GM19328 (cell line): ENCODE measurements at regions not wholly inside any gene's neighbourhood (a gene's known extent, or its start where the extent isn't known, plus 50 kb on each side); places are given as distances from the start of the nearest gene placed in this dataset.

ENCODE experiments used
- ATAC-seq: cut with Tn5 transposase; IDR thresholded peaks from one replicate; pipeline ENCODE4 v1.9.1; 2021; ENCODE audit warnings: mild to moderate bottlenecking, moderate library complexity; ENCODE audit not compliant: unreplicated experiment

DNA sequence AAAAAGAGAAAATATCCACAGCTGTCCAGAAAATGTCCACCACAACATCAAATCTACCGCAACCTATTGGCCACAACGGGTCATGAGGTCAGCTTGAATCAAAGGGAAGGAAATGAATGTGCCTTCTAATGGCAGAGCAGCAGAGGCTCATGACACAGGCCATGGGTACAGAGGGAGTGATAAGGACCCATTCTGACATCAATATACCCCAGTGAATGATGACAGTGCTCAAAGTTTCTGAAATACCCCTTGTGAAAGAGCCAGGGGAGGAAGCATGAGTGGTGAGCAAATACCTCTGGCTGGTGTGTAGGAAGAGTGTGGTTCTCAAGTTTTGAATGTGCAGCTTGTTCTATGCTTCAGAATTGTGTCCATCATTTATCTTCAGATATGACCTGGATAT is 348.2 kb downstream of the IRX1 start:
- no peak for ATAC-seq

DNA sequence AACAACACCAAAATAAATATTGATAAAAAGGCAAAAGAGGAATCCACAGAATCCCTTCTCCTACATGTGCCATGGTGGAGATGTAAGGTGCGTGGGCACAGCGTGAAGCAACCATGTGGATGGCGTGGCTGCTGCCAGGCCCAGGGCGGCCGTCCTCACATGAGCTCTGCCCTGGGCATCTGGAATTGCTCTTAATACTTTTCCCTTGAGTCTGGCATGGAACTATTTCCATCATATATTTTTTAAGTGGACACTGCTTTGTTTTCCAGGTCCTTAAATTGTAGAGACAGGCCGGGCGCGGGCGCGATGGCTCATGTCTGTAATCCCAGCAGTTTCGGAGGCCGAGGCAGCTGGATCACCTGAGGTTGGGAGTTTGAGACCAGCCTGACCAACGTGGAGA is 349.3 kb downstream of the IRX1 start:
- ATAC-seq, result no peak

DNA sequence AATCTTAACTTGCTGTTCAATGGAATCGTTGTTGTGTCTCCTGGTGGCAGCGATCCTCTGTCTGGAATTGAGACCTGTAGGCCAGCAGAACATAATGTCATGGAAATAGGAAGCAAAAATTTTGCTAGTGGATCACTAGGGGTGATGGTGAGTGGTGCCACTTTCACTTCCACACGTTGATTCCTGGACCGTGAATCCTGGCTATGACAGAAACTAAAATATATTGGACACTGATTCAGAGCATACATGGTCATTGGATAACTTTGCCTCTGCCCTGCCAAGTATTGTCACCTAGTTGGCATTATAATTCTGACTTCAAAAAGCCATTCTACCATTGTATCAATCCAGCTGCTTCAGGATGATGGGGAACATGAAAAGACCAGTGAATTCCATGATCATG is 353.2 kb downstream of the IRX1 start:
- ATAC-seq, result no peak

DNA sequence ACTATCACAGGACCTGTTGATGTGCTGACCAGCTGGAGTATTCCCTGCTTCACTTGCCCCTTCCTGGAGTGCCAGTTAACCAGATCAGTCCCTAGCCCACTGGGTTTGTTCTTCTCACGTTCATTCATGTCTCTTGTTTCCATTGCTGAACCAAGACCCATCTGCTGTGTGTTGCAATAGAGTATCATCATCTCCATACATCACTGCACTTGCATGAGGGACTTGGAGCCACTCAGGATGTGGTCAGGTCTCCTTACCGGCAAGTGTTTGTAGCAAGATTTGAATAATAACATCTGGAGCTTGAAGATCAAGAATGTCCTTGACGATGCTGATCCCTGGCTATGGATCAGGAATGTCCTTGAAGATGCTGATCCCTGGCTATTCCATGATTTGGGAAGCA is 358.6 kb downstream of the IRX1 start:
- no peak for ATAC-seq

DNA sequence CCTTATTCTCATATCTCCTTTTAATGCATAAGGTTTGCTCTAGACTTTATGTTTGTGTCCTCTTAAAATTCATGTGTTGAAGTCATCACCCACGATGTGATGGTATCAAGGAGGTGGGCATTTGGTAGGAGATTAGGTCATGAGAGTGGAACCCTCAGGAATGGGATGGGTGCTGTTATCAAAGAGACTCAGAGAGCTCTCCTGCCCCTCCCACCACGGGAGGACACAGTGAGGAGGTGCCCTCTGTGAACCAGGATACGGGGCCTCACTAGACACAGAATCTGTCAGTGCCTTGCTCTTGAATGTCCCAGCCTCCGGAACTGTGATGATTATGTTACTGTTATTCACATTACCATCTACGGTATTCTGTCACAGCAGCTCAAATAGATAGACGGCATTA is 359.0 kb downstream of the IRX1 start:
- ATAC-seq, result no peak

DNA sequence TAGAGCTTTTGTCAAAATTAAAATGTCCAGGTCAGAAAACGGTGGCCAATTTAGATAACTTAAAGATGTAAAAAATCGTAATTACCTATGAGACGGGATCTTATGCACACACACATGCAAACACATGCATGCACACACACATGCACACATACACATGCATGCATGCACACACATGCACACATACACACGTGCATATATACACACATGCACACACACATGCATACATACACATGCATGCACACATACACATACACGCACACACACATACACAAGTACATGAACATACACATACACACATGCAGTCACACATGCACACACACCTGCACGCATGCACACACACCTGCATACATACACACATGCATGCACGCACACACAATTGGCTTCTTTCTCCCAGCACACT is 362.0 kb downstream of the IRX1 start:
- ATAC-seq, result no peak

DNA sequence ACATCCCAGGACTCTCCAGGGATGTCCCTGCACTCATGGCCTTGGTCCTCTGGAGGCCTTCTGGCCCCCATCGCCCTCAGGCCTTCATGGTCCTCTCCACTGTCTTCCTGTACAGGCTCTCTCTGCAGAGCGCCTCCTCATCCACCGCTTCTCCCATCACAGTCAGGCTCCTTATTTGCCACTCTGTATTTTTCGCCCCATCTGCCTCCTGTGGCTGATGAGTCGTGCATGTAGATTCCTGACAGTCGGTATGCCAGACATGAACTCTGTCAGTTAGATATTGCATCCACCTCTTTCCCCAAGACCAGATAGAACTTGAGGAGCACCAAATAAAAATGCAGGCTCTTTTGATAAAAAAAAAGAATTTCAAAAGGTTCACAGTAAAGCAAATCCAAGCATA is 362.8 kb downstream of the IRX1 start:
- ATAC-seq, result no peak

DNA sequence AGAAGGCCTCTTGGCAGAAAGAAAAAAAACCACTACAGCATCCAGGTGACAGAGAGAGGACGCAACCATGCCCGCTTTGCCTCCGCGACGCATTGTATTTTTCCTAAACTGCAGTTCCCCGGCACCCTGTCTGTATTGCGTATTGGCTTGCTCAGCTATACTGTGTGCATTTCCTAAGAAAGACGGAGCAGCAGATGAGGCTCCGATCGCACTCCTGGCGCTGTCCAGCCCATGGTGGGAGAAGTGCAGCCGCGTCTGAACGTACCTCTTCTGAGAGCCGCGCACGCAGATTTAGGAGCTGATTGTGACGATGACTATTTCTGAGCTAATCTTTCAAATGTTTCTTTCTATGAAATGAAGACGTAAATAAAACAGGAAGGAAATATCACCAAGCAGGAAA is 366.5 kb downstream of the IRX1 start:
- no peak for ATAC-seq

DNA sequence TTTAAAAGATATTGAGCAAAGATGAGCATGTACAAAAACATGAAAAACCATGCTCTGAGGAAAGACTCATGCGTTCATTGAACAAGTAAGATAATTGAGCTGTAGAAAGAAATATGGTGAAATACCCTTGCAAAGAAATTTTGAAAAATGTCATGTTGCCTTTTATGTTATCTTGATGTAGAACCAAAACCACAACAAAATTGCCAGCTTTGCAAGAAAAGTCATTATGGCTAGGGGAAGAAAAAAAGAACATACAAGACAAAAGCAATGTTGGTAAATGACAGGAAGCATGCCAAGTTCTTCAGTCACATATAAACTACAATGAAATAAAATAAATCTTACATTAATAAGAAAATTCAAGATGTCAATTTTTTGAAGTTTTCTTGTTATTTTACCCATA is 368.0 kb downstream of the IRX1 start:
- no peak for ATAC-seq

DNA sequence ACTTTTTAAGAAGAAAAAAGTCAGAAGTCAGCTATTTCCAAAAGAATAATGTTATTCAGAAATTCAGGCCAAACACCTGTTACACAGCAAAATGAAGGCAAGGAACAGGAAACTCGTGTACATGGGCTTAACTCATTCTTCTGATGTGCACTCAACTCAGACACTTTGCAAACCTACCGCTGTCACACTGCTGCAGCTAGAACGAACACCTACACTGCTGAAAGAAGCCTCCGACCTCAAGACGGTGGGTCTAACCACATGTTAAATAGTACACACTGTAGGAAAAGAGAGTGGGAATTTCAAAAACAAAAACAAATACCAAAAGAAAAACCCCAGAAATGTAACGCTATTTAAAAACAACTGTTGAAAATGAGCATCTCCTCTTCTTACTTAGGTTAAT is 384.5 kb downstream of the IRX1 start:
- ATAC-seq, result no peak

DNA sequence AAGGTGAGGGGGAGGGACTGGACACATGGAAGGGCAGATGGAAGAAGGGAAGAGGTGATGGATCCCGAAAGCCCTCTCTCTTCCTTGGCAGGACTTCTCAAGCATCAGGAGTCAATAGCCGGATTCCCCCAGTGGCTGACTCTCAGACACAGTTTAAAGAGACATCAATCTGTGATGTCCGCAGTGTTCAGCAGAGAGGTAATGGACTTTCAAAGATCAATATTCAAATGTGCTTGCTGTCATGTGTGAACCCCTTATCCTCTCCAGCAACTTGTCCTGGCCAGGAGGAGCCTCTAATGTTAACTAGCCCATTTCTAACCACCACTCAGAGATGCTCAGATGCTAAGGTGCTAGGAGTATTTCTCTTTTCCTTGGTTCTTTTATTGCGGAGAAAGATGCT is 392.2 kb downstream of the IRX1 start:
- no peak for ATAC-seq

DNA sequence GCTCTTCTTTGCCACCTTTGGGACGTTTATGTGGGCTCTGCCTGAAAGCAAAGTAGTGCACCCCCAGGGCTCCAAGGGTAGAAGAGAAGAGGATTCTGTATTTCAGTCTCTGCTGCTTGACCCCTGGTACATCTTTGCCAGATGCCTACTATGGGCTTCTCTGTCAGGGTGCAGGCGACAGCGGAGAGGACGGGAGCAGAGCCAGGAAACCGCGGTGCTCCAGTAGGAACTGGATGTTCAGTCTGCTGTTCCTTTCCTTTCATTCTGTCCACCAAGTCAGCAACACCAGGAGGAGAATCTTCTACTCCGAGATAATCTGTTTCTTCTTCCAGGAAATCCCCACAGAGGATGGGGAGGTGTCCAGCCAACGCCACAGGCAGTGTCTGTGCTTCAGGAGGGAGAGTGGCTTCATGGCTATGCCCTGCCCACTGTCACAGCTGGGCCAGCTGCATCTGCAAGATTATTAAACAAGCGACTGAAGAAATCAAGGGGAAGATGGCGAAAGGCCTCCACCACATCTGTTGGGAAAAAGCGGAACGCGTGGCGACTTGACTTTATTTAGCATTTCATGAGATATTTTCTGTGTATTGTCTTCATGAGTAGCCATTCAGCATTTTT is 398.3 kb downstream of the IRX1 start:
- ATAC-seq, result no peak

DNA sequence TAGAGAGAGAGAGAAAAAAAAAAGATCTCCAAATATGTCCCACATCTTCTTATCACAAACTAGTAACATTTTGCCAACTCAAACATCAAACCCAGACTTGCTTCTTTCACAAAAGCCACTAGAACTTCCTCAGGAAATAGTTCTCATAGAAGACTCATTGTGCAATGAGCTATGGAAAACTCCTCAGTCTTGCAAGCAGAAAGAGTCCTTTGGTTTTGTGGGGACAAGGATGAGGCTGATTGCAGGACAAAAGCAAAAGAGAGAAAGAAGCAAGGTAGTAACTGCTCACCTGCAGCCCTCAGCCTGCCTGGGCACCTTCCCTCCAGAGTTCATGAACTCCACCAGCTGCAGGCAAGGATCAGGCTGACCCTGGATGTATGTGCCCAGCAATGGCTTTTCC is 399.0 kb downstream of the IRX1 start:
- ATAC-seq, result no peak

DNA sequence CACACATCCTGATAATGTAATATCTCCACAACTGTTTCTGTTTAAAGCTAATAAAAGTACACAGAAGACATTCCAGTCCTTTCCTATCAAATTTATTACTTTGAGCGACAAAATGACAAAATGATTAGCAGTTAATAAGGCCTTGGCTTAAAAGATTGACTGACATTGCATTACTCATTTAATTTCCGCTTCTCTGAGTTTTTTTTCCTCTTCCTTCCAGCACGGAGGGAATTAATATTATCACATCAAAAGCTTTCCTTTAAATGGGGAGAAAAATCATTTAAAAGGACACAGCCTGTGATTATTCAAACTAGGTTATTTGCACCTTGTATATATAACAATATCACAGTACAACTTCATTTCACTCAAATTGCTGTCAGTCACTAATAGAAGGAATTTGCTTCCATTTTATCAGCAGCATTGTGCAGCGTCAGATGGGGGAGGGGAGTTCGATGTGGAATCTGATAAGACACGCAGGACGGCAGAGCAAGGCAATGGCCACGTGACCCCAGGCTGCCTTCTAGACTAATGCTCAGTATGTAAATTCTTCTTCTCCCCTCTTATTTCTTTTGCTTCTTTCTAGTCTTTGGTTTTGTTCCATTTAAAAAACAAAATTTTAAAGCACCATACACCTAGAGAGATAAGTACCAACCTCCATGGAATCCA is 400.5 kb downstream of the IRX1 start:
- ATAC-seq, result no peak

DNA sequence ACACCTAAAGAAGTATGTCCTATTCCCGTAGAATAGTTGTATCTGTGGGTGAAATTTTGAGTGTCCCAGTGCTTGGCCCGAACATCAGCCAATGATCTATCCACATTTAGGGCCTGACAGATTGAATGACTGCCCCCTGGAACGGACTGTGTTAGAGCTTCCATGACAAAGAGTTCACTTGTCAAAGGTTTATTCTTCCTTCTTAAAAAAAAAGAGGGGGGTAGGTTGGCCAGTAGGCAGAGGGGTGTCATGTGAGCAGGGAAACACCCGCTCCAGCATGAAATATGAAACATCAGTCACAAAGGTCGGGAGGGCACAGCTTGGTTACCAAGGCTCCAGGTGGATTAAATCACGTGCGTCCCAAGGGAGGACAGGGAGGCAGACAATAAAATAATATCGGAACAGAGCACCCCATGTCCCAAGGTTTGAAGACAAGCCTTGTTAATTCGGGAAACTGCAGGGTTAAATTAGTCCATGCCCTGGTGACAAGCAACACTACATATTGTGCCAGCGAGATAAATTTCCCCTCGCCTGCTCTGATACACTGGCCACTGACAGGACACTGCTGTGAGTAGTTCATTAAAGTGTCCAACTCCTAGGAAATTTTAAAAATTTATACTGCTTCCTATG is 401.2 kb downstream of the IRX1 start:
- no peak for ATAC-seq

DNA sequence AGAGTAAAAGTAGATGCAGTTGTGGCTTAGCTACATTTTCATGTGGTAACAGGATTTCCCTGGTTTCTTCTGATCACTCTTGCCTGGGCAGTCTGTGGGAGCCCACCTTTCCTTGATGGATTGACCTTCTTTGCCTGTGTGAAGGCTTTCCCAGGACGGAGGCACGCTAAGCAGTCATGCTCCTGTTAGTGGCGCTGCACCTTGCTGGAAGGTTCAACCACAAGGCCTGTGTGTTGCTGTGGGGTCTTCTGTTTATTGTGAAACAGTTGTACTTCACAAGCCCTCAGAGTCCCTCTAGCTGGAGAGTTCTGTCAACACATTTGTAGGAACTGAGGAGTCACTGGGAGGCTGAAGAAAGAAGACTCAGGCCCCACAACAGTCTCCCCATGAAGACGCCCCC is 402.0 kb downstream of the IRX1 start:
- ATAC-seq, result no peak

DNA sequence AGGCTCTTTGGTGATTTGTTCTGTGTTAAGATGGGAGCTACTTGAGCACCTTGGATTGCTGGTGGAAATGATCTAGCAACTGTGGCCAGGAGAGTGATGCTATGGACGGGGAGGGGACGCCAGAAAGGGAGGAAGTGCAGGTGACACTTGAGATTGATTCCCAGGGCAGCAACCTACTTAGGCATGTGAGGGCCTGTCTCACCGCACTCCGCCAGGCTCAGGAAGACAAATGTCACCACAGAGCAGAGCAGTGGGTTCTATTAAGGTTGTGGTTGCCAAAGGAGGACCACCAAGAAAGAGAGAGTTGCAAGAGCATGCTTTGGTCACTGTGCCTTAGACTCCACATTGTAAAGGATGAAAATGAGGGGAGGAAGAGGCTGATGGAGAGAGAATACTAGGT is 404.3 kb downstream of the IRX1 start:
- no peak for ATAC-seq

DNA sequence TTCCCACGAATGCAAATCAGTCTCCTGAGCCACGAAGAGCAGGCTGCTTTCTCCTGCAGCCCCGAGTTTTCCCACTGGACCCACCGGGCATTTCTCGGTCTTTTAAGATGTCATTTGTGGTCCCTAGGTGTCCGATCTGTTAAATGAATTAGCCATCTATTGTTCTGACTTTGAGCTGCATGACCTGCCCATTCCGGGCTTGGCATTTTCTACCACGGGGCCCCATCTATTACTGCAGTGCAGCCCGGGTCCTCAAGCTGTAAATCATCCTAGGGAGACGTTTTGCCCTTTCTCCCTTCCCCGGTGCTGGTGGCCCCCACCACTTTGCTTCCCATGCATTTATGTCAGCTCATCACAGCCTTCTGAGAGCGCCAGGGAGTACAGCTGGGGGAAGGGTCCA is 405.4 kb downstream of the IRX1 start:
- no peak for ATAC-seq

DNA sequence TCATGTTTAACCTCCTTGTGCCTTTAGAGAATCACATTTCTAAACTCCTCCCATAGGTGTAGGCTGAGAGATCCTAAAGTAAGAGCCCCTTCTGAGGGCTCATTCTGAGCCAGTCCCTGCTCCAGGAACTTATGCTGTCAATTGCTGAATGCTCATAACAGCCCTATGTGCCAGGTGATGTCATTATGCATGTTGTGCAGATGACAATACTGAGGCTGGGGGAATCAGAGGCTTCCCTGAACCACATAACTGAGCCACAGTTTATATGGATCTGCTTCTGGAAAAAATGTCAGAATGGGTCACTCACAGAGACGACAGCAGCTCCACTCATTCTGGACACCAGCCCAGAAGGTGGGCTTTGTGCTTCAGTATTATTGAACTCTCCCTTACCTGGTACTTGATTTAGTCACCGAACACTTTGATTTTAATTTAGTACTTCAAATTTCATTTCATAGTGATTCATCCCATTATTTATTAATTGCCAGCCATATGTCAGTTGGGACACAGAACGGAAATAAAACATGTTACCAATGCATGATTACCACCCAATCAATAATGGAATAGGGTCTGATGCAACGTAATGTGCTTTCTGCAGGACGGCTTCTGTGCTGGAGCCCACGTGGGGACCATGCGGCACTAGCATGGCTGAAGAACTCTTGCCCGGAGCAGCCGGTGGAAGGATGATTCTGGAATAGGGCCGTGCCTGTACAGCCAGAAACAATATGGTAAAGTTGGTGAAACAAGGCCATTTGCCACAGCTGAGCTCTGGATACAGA is 406.3 kb downstream of the IRX1 start:
- no peak for ATAC-seq

DNA sequence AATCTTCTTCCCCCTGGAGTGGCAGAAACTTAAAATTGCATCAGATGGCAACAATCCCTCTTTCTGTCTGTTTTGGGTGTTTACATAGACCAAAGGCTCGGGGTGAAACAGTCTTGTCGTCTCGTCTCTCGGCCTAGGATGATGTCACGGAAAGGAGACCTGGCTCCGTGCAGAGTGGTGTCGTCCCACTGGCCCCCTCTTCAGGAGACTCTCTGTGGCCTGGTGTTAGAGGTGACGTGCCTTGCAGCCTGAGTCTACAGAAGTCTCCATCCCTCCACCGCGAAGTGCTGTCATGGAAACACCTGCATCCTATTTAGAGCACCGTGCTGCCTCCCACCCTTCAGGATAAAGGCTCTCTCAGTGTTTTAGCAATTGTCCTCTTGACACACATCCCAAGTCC is 409.7 kb downstream of the IRX1 start:
- ATAC-seq, result no peak

DNA sequence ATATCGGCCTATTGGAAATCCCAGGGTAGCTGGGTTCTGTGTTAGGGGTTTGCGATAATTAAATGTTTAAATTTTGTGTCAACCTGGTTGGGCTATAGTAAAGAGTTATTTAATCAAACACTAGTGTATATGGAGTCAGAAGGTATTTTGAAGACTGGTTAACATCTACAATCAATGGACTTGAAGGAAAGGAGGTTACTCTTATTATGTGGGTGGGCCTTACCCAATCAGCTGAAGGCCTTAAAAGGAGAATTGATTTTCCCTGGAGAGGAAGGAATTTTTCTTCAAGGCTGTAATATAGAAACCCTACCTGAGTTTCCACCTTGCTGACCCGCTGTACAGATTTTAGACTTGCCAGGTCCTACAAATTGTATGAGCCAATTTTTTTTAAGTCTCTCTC is 411.4 kb downstream of the IRX1 start:
- ATAC-seq, result no peak

DNA sequence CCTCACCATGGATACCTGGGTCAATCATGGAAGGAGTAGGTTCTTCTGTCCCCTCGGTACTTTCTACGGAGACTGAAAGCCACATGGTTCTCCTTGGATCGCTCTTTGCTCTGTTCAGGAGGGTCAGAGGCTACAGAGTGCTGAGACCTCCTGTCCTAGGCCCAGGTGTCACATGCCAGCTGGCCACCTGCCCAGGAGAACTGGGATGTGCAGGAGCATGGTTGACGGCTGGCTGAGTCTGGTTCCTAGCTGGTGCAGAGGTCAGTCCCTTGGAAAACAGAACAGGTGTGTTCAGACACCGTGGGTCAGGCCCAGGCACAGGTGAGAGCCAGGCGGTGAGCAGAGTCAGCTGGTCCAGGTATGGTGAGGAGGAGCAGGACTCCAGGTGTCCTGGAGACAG is 416.3 kb downstream of the IRX1 start:
- ATAC-seq, result no peak
